NT2/D1 (cell line): ENCODE measurements at regions not wholly inside any gene's neighbourhood (a gene's known extent, or its start where the extent isn't known, plus 50 kb on each side); places are given as distances from the start of the nearest gene placed in this dataset.

Experiments used
- DNase-seq: peaks from one replicate; pipeline ENCODE4 v3.0.0-alpha.2; 2011; ENCODE audit warnings: low read depth, low spot score
- H3K27me3 ChIP-seq: 2 replicates; pipeline ENCODE4 v1.6.0; 2011; ENCODE audit warnings: mild to moderate bottlenecking; ENCODE audit not compliant: insufficient read length, insufficient read depth
- H3K36me3 ChIP-seq: 2 replicates; pipeline ENCODE4 v1.6.1; 2011; ENCODE audit warnings: mild to moderate bottlenecking, low read length, mixed read lengths; ENCODE audit not compliant: insufficient read depth, insufficient read length
- H3K4me1 ChIP-seq: 2 replicates; pipeline ENCODE4 v1.5.1; 2011; ENCODE audit not compliant: insufficient read depth, insufficient read length
- H3K4me3 ChIP-seq: 2 replicates; pipeline ENCODE4 v1.5.1; 2011; ENCODE audit warnings: low read depth; ENCODE audit not compliant: insufficient read length
- H3K9ac ChIP-seq: 2 replicates; pipeline ENCODE4 v1.6.0; 2011; ENCODE audit warnings: low read depth; ENCODE audit not compliant: insufficient read length
- H3K9me3 ChIP-seq: 2 replicates; pipeline ENCODE4 v1.5.1; 2011; ENCODE audit warnings: mild to moderate bottlenecking, low read length; ENCODE audit not compliant: insufficient read depth
- SUZ12 ChIP-seq: IDR thresholded peaks from 2 replicates; pipeline ENCODE4 v1.6.1; 2011; ENCODE audit not compliant: insufficient read length, insufficient read depth; ENCODE audit errors: extremely low read depth
- YY1 ChIP-seq: IDR thresholded peaks from 2 replicates; pipeline ENCODE4 v1.6.1; 2011; ENCODE audit not compliant: insufficient read length, insufficient read depth
- ZNF274 ChIP-seq: IDR thresholded peaks from 2 replicates; pipeline ENCODE4 v1.6.1; 2011; ENCODE audit warnings: mild to moderate bottlenecking, low read depth, low read length

GRCh38 chr17:11122908-11123307 is 118.1 kb upstream of the SHISA6 start:
- H3K27me3 ChIP-seq, result no peaks in the 10 kb centered on the region
- no peak overlapping the region for H3K9ac ChIP-seq
- H3K36me3 ChIP-seq, result no peaks in the 10 kb centered on the region
- no peak overlapping the region for H3K4me3 ChIP-seq
- TF ChIP-seq ZNF274 (no peak), YY1 (no peak), SUZ12 (no peak)
- no peak for DNase-seq
- no peaks in the 10 kb centered on the region for H3K4me1 ChIP-seq
- no peaks in the 10 kb centered on the region for H3K9me3 ChIP-seq

- Histone ChIP-seq H3K4me3 (no peak overlapping the region), H3K27me3 (no peaks in the 10 kb centered on the region), H3K9me3 (no peaks in the 10 kb centered on the region), H3K9ac (no peak overlapping the region), H3K4me1 (no peaks in the 10 kb centered on the region), H3K36me3 (no peaks in the 10 kb centered on the region)
- no peak for DNase-seq
- TF ChIP-seq SUZ12, result no peak
Measured at GRCh38 chr17:11121341-11121985, 119.5 kb upstream of the SHISA6 start.

GRCh38 chr17:11109106-11109505 is 131.9 kb upstream of the SHISA6 start:
- no peaks in the 10 kb centered on the region for H3K4me1 ChIP-seq
- DNase-seq, result no peak
- no peak overlapping the region for H3K9ac ChIP-seq
- no peaks in the 10 kb centered on the region for H3K36me3 ChIP-seq
- H3K27me3 ChIP-seq, result no peaks in the 10 kb centered on the region
- no peak for TF ChIP-seq ZNF274
- H3K4me3 ChIP-seq, result no peak overlapping the region
- H3K9me3 ChIP-seq, result no peaks in the 10 kb centered on the region

- TF ChIP-seq YY1 (no peak), ZNF274 (no peak), SUZ12 (no peak)
- Histone ChIP-seq H3K4me3 (no peak overlapping the region), H3K9ac (no peak overlapping the region), H3K4me1 (no peaks in the 10 kb centered on the region), H3K36me3 (no peaks in the 10 kb centered on the region), H3K9me3 (no peaks in the 10 kb centered on the region), H3K27me3 (no peaks in the 10 kb centered on the region)
- no peak for DNase-seq
Measured at GRCh38 chr17:11105141-11105540, 135.9 kb upstream of the SHISA6 start.

GRCh38 chr17:11097121-11097520 is 143.9 kb upstream of the SHISA6 start:
- TF ChIP-seq SUZ12 (no peak), ZNF274 (no peak), YY1 (no peak)
- no peaks in the 10 kb centered on the region for H3K9me3 ChIP-seq
- DNase-seq, result no peak
- H3K4me3 ChIP-seq, result no peak overlapping the region
- H3K4me1 ChIP-seq, result peaks cover 2% of the 10 kb centered on the region
- no peak overlapping the region for H3K9ac ChIP-seq
- no peaks in the 10 kb centered on the region for H3K27me3 ChIP-seq
- H3K36me3 ChIP-seq, result no peaks in the 10 kb centered on the region

- Histone ChIP-seq H3K9me3 (no peaks in the 10 kb centered on the region), H3K4me1 (peaks cover 2% of the 10 kb centered on the region), H3K36me3 (no peaks in the 10 kb centered on the region), H3K4me3 (no peak overlapping the region), H3K9ac (no peak overlapping the region), H3K27me3 (no peaks in the 10 kb centered on the region)
- TF ChIP-seq YY1 (no peak), ZNF274 (no peak), SUZ12 (no peak)
- no peak for DNase-seq
Measured at GRCh38 chr17:11094331-11094730, 146.7 kb upstream of the SHISA6 start.

- H3K4me1 ChIP-seq, result no peaks in the 10 kb centered on the region
- H3K9ac ChIP-seq, result no peak overlapping the region
- H3K36me3 ChIP-seq, result no peaks in the 10 kb centered on the region
- no peaks in the 10 kb centered on the region for H3K27me3 ChIP-seq
- TF ChIP-seq YY1, result no peak
- no peak for TF ChIP-seq ZNF274
- TF ChIP-seq SUZ12, result no peak
- no peak for DNase-seq
- H3K9me3 ChIP-seq, result no peaks in the 10 kb centered on the region
- no peak overlapping the region for H3K4me3 ChIP-seq
Measured at GRCh38 chr17:11086646-11087340, 154.2 kb upstream of the SHISA6 start.
